ENCODE measurements at regions not wholly inside any gene's neighbourhood (a gene's known extent, or its start where the extent isn't known, plus 50 kb on each side); places are given as distances from the start of the nearest gene placed in this dataset.

DNA sequence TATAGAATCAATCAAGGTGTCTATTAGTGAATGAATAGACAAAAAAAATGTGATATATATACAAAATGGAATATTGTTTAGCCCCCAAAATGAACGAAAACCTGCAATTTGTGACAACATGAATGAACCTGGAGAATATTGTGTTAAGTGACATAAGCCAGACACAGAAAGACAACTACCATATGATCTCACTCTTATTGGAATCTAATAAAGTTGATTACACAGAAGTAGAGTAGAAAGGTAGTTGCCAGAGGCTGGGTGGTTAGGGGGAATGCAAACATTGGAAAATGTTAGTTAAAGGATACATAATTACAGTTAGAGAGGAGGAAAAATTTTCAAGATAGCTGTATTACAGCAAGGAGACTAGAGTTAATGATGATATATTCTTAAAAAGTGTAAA is 1962.3 kb downstream of the EFNA5 start:
- DNase-seq (ENCODE audit: low spot score), result no peak

DNA sequence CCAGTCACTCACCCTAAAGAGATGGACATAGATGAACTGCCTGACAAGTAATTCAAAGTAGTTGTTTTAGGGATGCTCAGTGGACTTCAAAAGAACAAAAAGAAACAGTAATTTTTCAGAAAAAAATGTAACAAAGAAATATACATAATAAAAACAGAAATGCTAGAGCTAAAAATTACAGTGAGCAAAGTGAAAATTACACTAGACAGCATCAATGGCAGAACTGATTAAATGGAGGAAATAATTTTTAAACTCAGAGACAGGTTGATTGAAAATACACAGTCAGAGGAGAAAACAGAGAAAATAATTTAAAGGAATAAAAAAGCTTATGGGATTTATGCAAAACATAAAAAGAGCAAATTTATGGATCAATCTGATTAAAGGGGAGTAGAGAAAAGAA is 1968.4 kb downstream of the EFNA5 start:
- no peak for DNase-seq (ENCODE audit: low spot score)

DNA sequence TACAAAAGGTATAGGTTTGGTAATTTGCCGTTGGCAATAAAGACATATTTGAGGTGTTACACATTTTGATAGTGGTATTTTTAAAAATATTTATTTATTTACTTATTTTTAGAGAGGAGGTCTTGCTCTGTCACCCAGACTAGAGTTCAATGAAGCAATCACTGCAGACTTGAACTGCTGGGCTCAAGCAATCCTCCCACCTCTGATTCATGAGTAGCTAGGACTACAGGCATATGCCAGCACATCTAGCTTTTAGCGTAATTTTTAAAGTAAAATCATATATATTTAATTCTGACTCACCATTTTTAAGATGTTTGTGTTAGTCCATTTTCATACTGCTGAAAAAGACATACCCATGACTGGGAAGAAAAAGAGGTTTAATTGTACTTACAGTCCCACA is 1974.3 kb downstream of the EFNA5 start:
- DNase-seq (ENCODE audit: low spot score), result no peak

DNA sequence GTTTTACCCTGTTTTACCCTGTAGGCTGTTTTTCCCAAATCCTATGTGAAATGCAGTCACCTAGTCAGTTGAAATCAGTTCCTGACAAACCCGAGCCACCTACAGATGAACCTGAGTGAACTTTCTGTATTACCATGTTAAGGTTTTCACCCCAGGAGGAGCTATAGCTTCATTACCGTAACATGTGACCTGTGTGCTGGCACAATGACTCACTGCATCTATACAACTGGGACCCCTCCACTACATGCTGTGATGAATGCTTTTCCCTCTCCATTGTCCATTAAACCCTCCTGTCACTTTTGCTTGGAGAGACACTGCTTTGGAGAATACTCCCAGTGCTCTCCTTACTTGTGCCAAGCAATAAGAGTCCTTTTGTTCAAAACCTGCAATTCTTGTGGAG is 1974.8 kb downstream of the EFNA5 start:
- no peak for DNase-seq (ENCODE audit: low spot score)

DNA sequence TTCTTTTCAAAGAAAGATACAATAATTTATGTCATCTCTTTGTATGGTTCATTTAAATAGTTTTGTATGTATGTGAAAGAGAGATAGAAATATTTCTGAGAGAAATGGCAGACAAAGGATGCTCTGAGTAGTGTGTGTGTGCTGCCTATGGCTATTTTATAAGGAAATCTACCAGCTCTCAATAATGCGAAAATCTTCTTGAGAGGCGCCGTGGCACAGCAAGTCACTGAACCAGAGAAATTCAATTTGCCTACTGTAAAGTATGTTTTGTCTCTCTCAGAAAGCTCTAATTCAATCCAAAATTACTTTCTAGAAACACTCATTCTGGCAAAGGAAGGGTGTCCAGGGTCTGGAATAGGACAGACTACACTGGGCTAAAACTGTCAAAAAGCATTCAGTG is 1981.1 kb downstream of the EFNA5 start:
- DNase-seq (ENCODE audit: low spot score), result no peak

DNA sequence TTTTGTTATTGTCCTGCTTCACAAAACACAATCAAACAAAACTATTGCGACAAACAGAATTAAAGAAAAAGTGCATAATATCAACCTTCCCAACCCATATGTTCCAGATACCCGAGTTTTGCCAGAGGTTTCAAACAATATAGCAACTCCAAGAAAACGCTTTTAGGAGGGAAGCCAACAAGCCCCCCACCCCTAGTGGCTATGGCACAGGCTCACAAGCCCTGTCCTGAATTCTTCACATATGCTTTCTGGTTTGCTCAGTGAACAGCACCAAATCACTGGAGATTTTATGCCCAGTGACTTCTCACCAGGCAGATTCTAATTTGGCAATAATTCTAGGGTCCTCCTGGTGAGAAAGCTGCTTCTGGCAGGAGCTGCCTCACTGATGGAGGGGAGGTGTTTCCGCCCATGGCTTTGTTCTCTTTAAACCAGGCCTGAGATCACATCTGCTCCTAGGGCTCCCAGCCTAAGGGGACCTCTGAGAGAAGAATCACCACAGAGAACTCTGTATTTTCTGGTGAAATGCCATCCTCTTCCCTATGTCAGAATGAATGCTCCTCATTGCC is 1982.4 kb downstream of the EFNA5 start:
- no peak for DNase-seq (ENCODE audit: low spot score)

DNA sequence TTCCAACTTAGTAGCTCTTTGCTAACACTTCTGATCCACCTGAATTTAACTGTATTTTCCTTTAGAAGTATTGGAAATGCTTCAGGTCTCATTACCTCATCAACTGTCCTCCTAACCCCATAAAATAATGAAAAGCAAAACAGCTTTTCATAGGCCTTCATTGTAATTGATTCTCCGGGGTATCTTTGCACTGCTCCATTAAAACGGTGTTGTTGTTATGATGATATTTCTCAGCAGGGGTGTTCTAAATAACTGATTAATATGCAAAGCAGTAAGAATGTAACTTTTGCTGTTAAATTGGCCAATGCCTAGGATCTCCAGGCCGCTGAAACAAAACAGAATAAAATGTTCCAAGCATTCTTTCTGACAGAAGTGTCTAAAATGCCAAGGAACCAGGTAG is 1983.2 kb downstream of the EFNA5 start:
- no peak for DNase-seq (ENCODE audit: low spot score)

DNA sequence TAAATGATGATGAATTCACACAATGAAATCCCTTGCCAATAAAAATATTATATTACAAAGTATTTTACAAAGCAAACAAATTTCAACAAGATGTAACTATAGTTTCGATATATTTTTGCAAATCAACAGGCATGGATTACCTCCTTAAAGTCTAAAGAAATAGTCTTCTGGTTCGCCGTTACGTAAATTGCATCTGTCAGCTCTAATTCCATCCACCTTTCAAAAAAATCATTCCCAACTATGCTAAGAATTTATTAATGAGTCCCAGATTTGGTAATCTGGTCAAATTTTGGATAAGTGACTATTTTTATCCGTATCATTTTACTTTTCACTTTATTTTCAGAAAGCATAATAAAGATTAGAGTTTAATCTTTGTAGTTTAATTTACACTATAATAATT is 1984.9 kb downstream of the EFNA5 start:
- DNase-seq (ENCODE audit: low spot score), result no peak

DNA sequence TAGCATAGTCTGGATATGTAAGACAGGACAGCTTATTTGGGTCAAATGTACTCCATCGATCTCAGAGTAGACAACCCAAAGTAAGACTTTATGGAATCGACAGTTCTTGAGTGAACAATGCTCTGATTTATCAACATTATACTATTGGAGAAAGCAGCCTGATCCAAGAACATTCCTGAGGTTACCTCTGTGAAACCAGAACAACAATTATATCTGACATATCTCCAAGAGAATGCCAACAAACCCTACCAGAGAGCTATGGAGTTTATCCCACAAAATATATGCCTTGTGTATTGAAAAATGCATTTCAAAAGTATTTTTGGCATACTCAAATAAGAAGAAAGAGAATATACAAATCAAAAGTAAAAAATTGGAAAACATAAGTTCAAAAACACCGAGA is 1985.9 kb downstream of the EFNA5 start:
- no peak for DNase-seq (ENCODE audit: low spot score)

DNA sequence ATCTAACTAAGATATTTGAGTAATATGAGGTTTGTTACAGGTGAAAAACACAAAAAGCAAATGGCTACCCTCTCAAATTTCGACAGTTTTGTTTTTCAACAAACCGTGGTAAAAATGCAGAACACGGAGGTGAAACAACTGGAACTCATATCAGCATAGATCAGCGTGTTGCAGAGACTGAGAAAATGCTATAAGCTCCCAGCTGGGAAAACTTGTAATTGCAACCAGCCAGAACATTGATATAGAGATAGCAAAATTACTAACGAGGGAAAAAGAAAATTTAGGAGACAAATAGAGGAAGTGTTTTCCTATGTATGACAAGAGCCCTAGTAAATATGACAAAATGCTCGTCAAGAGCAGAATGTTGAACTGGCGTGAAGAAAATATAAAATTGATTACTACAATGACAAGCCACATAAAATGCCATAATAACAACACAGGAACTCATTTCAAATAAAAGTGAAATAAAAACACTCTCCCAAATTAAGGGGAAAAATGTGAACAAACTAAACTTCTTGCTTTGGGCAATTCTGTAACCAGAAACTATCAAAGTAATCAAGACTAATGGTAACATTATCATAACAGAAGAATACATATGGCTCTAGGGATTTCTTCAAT is 1989.8 kb downstream of the EFNA5 start:
- DNase-seq (ENCODE audit: low spot score), result no peak

DNA sequence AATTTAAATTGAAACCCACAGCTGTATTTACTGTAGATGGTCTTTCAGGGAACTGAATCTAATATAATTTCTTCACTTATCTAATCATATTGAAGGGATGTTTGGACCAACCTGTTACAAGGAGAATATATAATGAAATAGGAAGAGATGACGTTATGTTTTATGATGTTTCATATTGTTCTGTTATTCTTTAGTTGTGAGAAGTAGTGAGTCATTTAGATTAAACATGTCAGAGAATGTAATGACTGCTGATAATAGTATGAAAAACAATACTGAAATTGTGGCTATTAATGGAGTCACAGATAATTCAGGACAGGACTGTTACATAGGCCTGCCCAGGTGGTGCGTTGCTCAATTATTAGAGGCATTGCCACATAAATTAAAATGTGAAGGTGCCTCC is 1993.4 kb downstream of the EFNA5 start:
- no peak for DNase-seq (ENCODE audit: low spot score)

DNA sequence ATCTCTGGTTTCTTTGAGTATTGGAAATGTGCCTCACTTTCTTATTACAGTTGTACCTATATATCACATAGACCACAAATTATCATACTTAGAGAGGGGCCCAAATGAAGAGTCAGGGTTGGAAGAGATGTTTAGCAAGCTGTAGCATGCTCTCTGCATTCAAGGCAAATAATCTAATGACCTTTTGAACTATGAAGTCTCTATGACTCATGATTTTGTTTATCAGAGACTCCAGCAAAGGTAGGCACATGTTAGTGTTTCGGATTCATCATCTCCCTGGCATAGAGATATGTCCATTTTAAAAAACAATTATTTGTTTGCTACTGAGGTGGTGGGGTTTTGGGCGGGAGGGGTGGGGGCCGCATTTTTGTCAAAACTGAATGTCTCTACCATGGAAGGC is 2000.1 kb downstream of the EFNA5 start:
- DNase-seq (ENCODE audit: low spot score), result no peak

DNA sequence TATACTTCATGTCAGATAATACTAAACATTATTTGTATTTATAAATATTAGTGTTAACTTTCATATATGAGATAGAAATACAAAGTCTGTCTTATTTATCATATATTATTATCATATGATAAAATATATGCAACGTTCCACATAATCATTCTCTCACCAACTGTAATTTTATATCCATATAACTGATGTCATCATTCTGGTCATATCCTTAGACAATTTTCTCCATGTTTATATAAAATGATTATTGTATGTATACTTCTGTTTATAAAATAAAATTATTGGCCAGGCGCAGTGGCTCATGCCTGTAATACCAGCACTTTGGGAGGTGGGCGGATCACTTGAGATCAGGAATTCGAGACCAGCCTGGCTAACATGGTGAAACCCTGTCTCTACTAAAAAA is 2007.1 kb downstream of the EFNA5 start:
- no peak for DNase-seq (ENCODE audit: low spot score)

DNA sequence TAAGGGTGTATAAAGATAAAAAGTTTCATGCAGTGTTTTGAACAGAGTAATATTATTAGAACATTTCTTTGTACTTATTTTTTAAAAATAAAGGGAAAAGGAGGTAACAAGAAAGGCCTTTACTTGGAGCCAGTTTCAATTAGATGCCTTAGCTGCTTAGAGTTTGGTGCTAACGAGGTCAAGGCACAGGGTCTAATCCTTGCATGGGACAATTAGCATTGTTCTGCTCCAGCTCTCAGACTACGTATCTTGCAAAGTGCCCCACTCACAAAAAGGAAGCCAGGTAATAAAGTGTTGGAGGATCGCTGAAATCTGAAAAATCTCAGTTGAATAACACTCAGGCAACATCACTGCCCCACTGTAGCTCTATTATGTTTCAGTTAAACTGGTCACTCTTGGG is 2011.3 kb downstream of the EFNA5 start:
- DNase-seq (ENCODE audit: low spot score), result no peak

DNA sequence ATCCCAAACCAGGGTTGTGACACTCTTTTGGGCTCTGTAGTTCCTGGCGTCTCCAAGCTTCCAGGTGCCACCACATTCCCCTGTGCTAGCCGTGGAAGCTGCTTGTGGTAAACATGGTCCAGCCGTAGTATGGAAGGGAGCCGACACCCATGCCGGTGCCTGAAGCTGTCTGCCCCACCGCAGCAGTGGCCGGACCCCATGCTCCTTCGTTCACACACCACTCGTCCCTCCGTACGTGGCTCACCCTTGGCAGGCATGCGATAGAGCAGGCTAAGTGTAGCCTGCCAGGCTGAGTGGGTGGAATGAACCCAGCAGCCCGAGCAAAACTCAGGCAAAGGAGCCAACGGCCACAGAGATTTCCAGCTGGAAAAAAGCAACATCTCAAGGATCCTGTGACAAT is 2030.4 kb downstream of the EFNA5 start:
- no peak for DNase-seq (ENCODE audit: low spot score)

DNA sequence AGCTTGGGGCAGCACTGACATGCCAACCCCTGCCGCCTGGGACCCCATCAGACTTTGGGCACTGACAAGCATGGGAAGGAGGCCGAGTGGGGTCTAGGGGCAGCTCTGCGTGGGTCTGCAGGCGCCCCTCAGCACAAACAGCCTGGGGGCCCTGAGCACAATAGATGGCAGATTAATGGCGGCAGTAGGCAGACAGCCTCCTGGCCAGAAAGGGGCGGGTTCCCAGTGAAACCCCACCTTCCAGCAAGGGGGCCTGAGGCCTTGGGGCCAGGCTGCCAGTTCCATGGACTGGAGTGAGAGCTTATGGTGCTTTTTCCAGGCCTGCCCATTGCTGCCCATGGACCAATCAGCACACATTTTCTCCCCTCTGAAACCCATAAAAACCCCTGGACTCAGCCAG is 2031.2 kb downstream of the EFNA5 start:
- no peak for DNase-seq (ENCODE audit: low spot score)

DNA sequence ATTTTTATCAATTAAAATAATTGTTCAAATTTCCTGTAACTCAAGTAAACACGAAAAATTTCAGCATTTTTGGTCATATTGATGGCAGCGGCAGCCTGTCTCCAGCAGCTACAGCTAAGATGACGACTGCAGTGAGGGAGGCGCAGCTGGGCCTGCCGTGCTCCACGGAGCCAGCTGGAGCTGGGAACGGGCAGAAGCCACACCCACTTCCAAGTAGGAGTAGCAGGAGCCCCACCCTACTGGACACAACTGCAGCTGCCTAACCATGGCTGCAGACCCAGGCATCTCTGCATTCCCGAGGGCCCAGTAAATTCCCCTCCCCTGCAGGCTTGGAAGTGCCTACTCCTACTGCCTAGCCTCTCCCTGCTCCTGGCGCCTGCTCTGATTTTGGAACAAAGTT is 2031.7 kb downstream of the EFNA5 start:
- no peak for DNase-seq (ENCODE audit: low spot score)

DNA sequence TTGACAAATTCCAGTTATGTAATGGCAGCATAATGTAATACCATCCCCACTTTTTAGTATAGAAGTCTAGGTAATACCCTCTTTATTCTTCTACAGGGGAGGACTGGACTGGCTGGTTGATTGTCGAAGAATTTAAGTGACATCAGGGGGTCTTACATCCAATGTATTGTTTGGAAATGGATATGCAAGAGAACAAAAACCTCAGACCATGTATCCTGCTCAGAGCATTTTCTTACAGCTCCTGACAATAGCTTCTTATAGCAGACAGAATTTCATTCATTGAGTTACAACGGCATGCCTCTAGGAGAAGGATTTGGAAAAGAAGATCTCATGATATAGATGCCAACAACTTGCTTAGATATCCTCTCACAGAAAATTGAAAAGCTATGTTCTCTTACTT is 2032.3 kb downstream of the EFNA5 start:
- no peak for DNase-seq (ENCODE audit: low spot score)

DNA sequence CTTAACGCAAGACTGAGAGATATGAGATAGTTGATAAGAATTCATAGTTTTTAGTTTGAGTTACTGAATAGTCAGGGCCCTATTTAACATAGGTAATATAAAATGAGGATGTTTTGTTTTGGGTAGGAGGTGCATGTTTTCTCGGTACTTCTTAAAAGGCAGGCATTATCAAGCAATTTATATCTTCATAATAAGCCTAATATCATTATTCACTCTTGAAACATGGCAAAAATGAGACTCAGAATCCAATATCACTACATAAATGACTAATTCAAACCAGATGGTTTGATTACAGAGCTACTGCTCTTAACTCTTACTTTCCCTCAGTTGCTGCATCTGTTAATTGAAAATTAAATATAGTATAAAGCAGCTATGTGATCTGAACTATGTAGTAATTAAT is 2038.7 kb downstream of the EFNA5 start:
- DNase-seq (ENCODE audit: low spot score), result no peak

DNA sequence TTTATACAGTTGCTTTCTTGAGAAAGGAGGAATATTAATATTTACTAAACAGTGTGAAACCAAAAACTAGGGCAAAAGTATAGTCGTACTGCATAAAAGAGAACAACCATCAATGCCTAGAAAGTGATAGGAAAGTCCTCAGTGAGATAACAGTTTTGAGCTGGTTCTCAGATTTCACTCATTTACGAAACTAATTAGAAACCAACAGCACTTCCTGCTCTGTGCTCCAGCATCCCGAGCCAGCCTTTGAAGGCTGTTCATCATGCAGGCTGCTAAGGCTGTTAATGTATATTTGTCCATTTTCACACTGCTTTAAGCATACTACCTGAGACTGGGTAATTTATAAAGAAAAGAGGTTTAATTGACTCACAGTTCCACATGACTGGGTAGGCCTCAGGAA is 2039.9 kb downstream of the EFNA5 start:
- no peak for DNase-seq (ENCODE audit: low spot score)

DNA sequence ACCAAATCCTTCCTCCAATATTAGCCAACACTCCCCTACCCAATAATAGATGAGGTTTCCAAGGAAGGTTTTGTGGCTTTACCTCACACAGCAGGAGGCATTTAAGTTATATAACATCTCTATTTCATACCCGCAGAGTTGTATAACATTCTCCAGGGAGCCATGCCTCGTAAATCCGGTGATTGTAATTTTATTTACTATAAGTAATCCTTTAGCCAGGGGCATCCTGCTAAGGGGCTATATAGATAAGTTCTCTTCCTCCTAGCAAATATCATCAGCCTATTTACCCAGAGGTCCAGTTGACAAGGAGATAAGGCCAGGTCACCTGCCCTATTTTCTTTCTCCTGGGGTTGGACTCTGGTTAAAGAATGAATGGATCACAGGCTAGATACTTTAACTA is 2051.0 kb downstream of the EFNA5 start:
- no peak for DNase-seq (ENCODE audit: low spot score)

DNA sequence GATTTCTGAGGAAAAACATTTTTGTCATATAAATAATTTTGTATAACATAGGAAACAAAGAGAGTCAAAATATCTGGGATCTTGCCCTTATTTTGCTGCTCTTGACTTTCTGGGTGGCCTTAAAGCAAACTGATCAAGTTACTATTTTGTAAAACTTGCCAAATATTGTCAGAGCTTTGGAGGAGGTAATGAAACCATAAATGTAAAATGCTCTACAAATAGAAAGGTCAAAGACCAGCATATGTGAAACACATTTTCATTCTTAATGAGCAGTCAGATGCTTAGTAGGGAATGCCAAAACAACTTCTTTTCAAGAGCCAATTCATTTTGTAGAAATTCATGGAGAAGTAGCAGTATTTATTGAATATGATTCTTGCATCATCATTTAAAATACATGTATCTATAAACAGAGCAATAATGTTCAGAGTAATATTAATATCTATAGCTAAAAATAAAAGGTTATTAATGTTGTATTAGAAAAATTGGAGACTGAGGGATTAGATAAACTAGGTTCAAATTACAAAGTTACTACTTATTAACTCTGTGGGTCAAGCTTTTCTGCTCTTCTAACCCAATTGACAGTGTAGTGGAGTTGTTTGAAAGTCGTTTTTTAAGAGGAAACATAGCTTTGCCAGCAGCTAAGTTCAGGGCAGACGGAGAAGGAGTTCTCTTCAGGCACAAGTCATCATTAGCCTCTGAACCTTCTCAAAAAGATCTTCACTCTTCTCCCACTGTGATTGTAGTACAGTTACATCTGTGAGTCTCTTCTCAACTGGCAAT is 2053.1 kb downstream of the EFNA5 start:
- DNase-seq (ENCODE audit: low spot score), result no peak

DNA sequence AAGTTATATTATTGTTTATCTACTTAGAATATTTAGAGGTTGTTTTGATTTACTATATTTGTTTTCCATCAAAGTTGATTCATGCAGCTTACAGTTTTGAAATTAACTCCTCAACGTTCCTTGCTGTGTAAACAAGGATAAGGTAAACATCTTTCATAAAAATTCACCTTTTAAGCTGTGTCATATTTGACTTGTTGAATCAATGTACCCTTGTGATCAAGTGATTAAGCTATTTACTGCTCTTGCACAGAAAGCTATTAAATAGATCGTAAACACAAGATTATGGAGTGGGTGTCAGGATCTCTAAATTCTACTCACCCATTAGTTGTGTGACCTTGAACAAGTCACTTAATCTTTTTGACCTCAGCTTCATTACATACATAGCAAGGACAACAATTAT is 2054.0 kb upstream of the NUDT12 start:
- DNase-seq (ENCODE audit: low spot score), result no peak

DNA sequence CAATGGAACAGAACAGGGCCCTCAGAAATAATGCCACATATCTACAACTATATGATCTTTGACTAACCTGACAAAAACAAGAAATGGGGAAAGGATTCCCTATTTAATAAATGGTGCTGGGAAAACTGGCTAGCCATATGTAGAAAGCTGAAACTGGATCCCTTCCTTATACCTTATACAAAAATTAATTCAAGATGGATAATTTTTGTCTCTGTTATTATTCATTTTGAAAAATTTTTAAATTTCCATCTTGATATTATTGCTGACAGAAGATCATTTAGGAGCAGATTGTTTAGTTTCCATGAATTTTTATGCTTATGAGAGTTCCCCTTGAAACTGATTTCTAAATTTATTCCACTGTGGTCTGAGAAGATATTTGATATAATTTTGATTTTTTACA is 2039.8 kb upstream of the NUDT12 start:
- DNase-seq (ENCODE audit: low spot score), result peak; percentile 1
